ENCODE measurements at regions not wholly inside any gene's neighbourhood (a gene's known extent, or its start where the extent isn't known, plus 50 kb on each side); places are given as distances from the start of the nearest gene placed in this dataset.

DNA sequence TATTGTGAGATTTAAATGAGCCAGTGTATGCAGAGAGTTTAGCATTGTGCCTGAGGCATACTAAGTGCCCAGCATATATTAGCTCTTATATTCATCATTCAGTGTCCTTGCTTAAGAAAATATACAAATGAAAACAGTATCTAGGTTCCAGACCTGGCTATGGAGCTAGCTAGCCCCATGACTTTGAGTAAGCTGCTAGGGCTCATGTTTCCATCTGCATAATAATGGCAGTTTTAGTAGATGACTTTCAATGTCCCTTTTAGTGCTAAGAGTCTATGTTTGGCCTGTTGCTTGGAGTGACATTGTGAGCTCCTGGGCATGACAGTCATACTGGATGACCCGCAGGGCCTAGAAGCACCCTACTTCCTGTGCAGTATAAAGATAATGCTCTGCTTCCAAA lies 435.3 kb downstream of the ZIC3 start (continued):
- TF ChIP-seq KDM5A (IDR thresholded peaks at IDR 0.05; ENCODE audit: low read length) = no peak
- TF ChIP-seq CEBPB (IDR thresholded peaks at IDR 0.05; ENCODE audit: low read depth, low read length) = no peak
- no peak for TF ChIP-seq HDAC2 (IDR thresholded peaks at IDR 0.05; ENCODE audit: borderline replicate concordance in 1 of 2, low read depth in 2 of 2, low read length in 2 of 2)
